ENCODE measurements at regions not wholly inside any gene's neighbourhood (a gene's known extent, or its start where the extent isn't known, plus 50 kb on each side); places are given as distances from the start of the nearest gene placed in this dataset.
"Not testable (repeated sequence)": the region's sequence is repeated elsewhere in the genome, so short reads cannot be mapped to it uniquely, and the experiment has no call there.

- DNase-seq (ENCODE audit: low read depth), result no peak
Observed at GRCh38 chr1:194068446-194069167, 882.2 kb upstream of the B3GALT2 start.

- no peak for DNase-seq (ENCODE audit: low read depth)
Observed at GRCh38 chr1:194067772-194068171, 881.4 kb upstream of the B3GALT2 start.

- DNase-seq (ENCODE audit: low read depth), result no peak
Observed at GRCh38 chr1:194062962-194063361, 876.5 kb upstream of the B3GALT2 start.

- no peak for DNase-seq (ENCODE audit: low read depth)
Observed at GRCh38 chr1:194062526-194062925, 876.1 kb upstream of the B3GALT2 start.

- no peak for DNase-seq (ENCODE audit: low read depth)
Observed at GRCh38 chr1:194060481-194060880, 874.1 kb upstream of the B3GALT2 start.

GRCh38 chr1:194058268-194058667, 871.9 kb upstream of the B3GALT2 start:
- DNase-seq (ENCODE audit: low read depth), result not testable (repeated sequence)

- DNase-seq (ENCODE audit: low read depth), result no peak
Observed at GRCh38 chr1:194056169-194056568, 869.8 kb upstream of the B3GALT2 start.

- no peak for DNase-seq (ENCODE audit: low read depth)
Observed at GRCh38 chr1:194055536-194055935, 869.1 kb upstream of the B3GALT2 start.

- DNase-seq (ENCODE audit: low read depth), result no peak
Observed at GRCh38 chr1:194052514-194053338, 866.3 kb upstream of the B3GALT2 start.

- DNase-seq (ENCODE audit: low read depth), result no peak
Observed at GRCh38 chr1:194047921-194048320, 861.5 kb upstream of the B3GALT2 start.

- no peak for DNase-seq (ENCODE audit: low read depth)
Observed at GRCh38 chr1:194047206-194047605, 860.8 kb upstream of the B3GALT2 start.

- DNase-seq (ENCODE audit: low read depth), result no peak
Observed at GRCh38 chr1:194045416-194045815, 859.0 kb upstream of the B3GALT2 start.

- DNase-seq (ENCODE audit: low read depth), result no peak
Observed at GRCh38 chr1:194044892-194045291, 858.5 kb upstream of the B3GALT2 start.

- no peak for DNase-seq (ENCODE audit: low read depth)
Observed at GRCh38 chr1:194043984-194044755, 857.8 kb upstream of the B3GALT2 start.

- DNase-seq (ENCODE audit: low read depth), result no peak
Observed at GRCh38 chr1:194042736-194043135, 856.3 kb upstream of the B3GALT2 start.

GRCh38 chr1:194040496-194040895, 854.1 kb upstream of the B3GALT2 start:
- no peak for DNase-seq (ENCODE audit: low read depth)

- no peak for DNase-seq (ENCODE audit: low read depth)
Observed at GRCh38 chr1:194039578-194039977, 853.2 kb upstream of the B3GALT2 start.

GRCh38 chr1:194033646-194034045, 847.2 kb upstream of the B3GALT2 start:
- no peak for DNase-seq (ENCODE audit: low read depth)

GRCh38 chr1:194028002-194028401, 841.6 kb upstream of the B3GALT2 start:
- no peak for DNase-seq (ENCODE audit: low read depth)

GRCh38 chr1:194026422-194026821, 840.0 kb upstream of the B3GALT2 start:
- no peak for DNase-seq (ENCODE audit: low read depth)

GRCh38 chr1:194024659-194025058, 838.2 kb upstream of the B3GALT2 start:
- DNase-seq (ENCODE audit: low read depth), result no peak

- no peak for DNase-seq (ENCODE audit: low read depth)
Observed at GRCh38 chr1:194014014-194014413, 827.6 kb upstream of the B3GALT2 start.

- DNase-seq (ENCODE audit: low read depth), result no peak
Observed at GRCh38 chr1:194013561-194013960, 827.1 kb upstream of the B3GALT2 start.
